ENCODE measurements at regions not wholly inside any gene's neighbourhood (a gene's known extent, or its start where the extent isn't known, plus 50 kb on each side); places are given as distances from the start of the nearest gene placed in this dataset.

- TF ChIP-seq NR1H2 (CRISPR knock-in tag; IDR thresholded peaks at IDR 0.05; ENCODE audit: borderline replicate concordance, low read depth) (no peak), TOPORS (CRISPR knock-in tag; IDR thresholded peaks at IDR 0.05) (no peak), ZNF441 (CRISPR knock-in tag; IDR thresholded peaks at IDR 0.05; ENCODE audit: borderline replicate concordance) (no peak), TAF1 (CRISPR knock-in tag; IDR thresholded peaks at IDR 0.05) (no peak), SMC3 (IDR thresholded peaks at IDR 0.05; ENCODE audit: low read length) (no peak)
Observed at GRCh38 chr16:60481591-60481990, 1554.6 kb downstream of the CDH8 start.

Data from HepG2 (cell line).